Neural cell (in vitro differentiated cells): ENCODE measurements at regions not wholly inside any gene's neighbourhood (a gene's known extent, or its start where the extent isn't known, plus 50 kb on each side); places are given as distances from the start of the nearest gene placed in this dataset.

Experiments used
- H2AFZ ChIP-seq: fragments of 200-600, 300-800 bp; sonication (generic), shearing (Covaris generic); 2 replicates; pipeline ENCODE4 v1.6.0; 2014; ENCODE audit warnings: low read depth, mild to moderate bottlenecking, antibody characterized with exemption, low read length, moderate library complexity
- H3F3A ChIP-seq: fragments of 200-600 bp; shearing (Covaris generic); 2 replicates; pipeline ENCODE4 v1.6.1; 2016; ENCODE audit warnings: mild to moderate bottlenecking, moderate library complexity, mixed read lengths, antibody characterized with exemption, low read length; ENCODE audit not compliant: insufficient read depth, poor library complexity, severe bottlenecking
- H3K27ac ChIP-seq: fragments of 200-600, 300-800 bp; sonication (generic), shearing (Covaris generic); 2 replicates; pipeline ENCODE4 v1.5.1; 2014; ENCODE audit warnings: mild to moderate bottlenecking, low read length, moderate library complexity
- H3K27me3 ChIP-seq: fragments of 300-800, 200-600 bp; sonication (generic), shearing (Covaris generic); 2 replicates; pipeline ENCODE4 v1.6.0; 2014; ENCODE audit warnings: mild to moderate bottlenecking, low read depth, low read length, moderate library complexity; ENCODE audit not compliant: insufficient read depth
- H3K36me3 ChIP-seq: fragments of 300-800, 200-600 bp; sonication (generic), shearing (Covaris generic); 2 replicates; pipeline ENCODE4 v1.5.1; 2014; ENCODE audit warnings: mild to moderate bottlenecking, antibody characterized with exemption, low read length, moderate library complexity; ENCODE audit not compliant: insufficient read depth
- H3K4me2 ChIP-seq: fragments of 300-800, 200-600 bp; sonication (generic), shearing (Covaris generic); 2 replicates; pipeline ENCODE4 v1.6.0; 2014; ENCODE audit warnings: mild to moderate bottlenecking, low read length
- H3K4me3 ChIP-seq: fragments of 300-800, 200-600 bp; sonication (generic), shearing (Covaris generic); 2 replicates; pipeline ENCODE4 v1.5.1; 2014; ENCODE audit warnings: mild to moderate bottlenecking, low read length, moderate library complexity
- H3K79me2 ChIP-seq: fragments of 200-600 bp; shearing (Covaris generic); replicated peaks from 2 replicates; pipeline ENCODE4 v1.6.0; 2014; ENCODE audit warnings: mild to moderate bottlenecking, low read length, moderate library complexity; ENCODE audit not compliant: insufficient read depth
- H3K9ac ChIP-seq: fragments of 300-800, 200-600 bp; sonication (generic), shearing (Covaris generic); 2 replicates; pipeline ENCODE4 v1.6.1; 2016; ENCODE audit warnings: mild to moderate bottlenecking, low read length, mixed read lengths
- H3K9me2 ChIP-seq: fragments of 200-600 bp; shearing (Covaris generic); 2 replicates; pipeline ENCODE4 v1.6.1; 2016; ENCODE audit warnings: mild to moderate bottlenecking, low read length, mixed read lengths; ENCODE audit not compliant: insufficient read depth
- H3K9me3 ChIP-seq: fragments of 200-600, 300-800 bp; sonication (generic), shearing (Covaris generic); 2 replicates; pipeline ENCODE4 v1.6.1; 2016; ENCODE audit warnings: mild to moderate bottlenecking, mixed run types, low read length, moderate library complexity, mixed read lengths
- H4K20me1 ChIP-seq: fragments of 200-600 bp; shearing (Covaris generic); 2 replicates; pipeline ENCODE4 v1.6.1; 2016; ENCODE audit warnings: mild to moderate bottlenecking, mixed run types; ENCODE audit not compliant: insufficient read depth
- CTCF ChIP-seq: fragments of 450-650 bp; IDR thresholded peaks from 2 replicates; pipeline ENCODE4 v1.5.1; 2014; ENCODE audit warnings: antibody characterized with exemption, mild to moderate bottlenecking, moderate library complexity; ENCODE audit not compliant: poor library complexity, severe bottlenecking
- EP300 ChIP-seq: fragments of 450-650 bp; conservative IDR thresholded peaks from 2 replicates; pipeline ENCODE4 v1.6.1; 2014; ENCODE audit warnings: antibody characterized with exemption, mild to moderate bottlenecking, moderate library complexity; ENCODE audit not compliant: poor library complexity, severe bottlenecking
- EZH2 ChIP-seq: fragments of 200-600, 300-800 bp; shearing (Covaris generic), sonication (generic); IDR thresholded peaks from 2 replicates; pipeline ENCODE4 v1.6.1; 2014; ENCODE audit warnings: antibody characterized with exemption, low read length, borderline replicate concordance, mild to moderate bottlenecking; ENCODE audit not compliant: insufficient read depth, poor library complexity, severe bottlenecking
- MXI1 ChIP-seq: fragments of 450-650 bp; conservative IDR thresholded peaks from 2 replicates; pipeline ENCODE4 v1.6.1; 2014; ENCODE audit warnings: antibody characterized with exemption, mild to moderate bottlenecking; ENCODE audit not compliant: poor library complexity, severe bottlenecking
- POLR2AphosphoS5 ChIP-seq: IDR thresholded peaks from 2 replicates; pipeline ENCODE4 v1.6.1; 2012
- RAD21 ChIP-seq: fragments of 450-650 bp; conservative IDR thresholded peaks from 2 replicates; pipeline ENCODE4 v1.6.1; 2014; ENCODE audit warnings: antibody characterized with exemption, mild to moderate bottlenecking, moderate library complexity
- REST ChIP-seq: IDR thresholded peaks from 2 replicates; pipeline ENCODE4 v1.6.1; 2012; ENCODE audit warnings: borderline replicate concordance
- SMC3 ChIP-seq: fragments of 450-650 bp; conservative IDR thresholded peaks from 2 replicates; pipeline ENCODE4 v1.6.1; 2014; ENCODE audit warnings: antibody characterized with exemption, mild to moderate bottlenecking, moderate library complexity; ENCODE audit not compliant: poor library complexity
- TAF1 ChIP-seq: IDR thresholded peaks from 2 replicates; pipeline ENCODE4 v1.6.1; 2012; ENCODE audit warnings: low read depth

GRCh38 chr16:65339062-65339461 is 217.2 kb upstream of the CDH11 start:
- no peak overlapping the region for H3K4me2 ChIP-seq
- H2AFZ ChIP-seq, result no peak overlapping the region
- H3K9me2 ChIP-seq, result no peaks in the 10 kb centered on the region
- no peak for TF ChIP-seq RAD21
- no peak for TF ChIP-seq EP300
- no peak for TF ChIP-seq EZH2
- no peak for TF ChIP-seq REST
- TF ChIP-seq CTCF, result no peak
- TF ChIP-seq TAF1, result no peak
- TF ChIP-seq SMC3, result no peak
- TF ChIP-seq POLR2AphosphoS5, result no peak
- no peak for TF ChIP-seq MXI1
- H3K79me2 ChIP-seq, result no peaks in the 10 kb centered on the region
- no peaks in the 10 kb centered on the region for H3K27me3 ChIP-seq
- H3K27ac ChIP-seq, result no peak overlapping the region
- no peak overlapping the region for H3K4me3 ChIP-seq
- H4K20me1 ChIP-seq, result no peaks in the 10 kb centered on the region
- H3K9me3 ChIP-seq, result no peaks in the 10 kb centered on the region
- no peak overlapping the region for H3K9ac ChIP-seq
- no peaks in the 10 kb centered on the region for H3K36me3 ChIP-seq
- no peaks in the 10 kb centered on the region for H3F3A ChIP-seq

GRCh38 chr16:65336160-65336559 is 214.3 kb upstream of the CDH11 start:
- Histone ChIP-seq H3K36me3 (no peaks in the 10 kb centered on the region), H3K27me3 (no peaks in the 10 kb centered on the region), H3K9ac (no peak overlapping the region), H2AFZ (no peak overlapping the region), H3K4me2 (no peak overlapping the region), H3K4me3 (no peak overlapping the region), H3K9me2 (no peaks in the 10 kb centered on the region), H3F3A (no peaks in the 10 kb centered on the region), H3K9me3 (no peaks in the 10 kb centered on the region), H4K20me1 (no peaks in the 10 kb centered on the region), H3K27ac (no peak overlapping the region), H3K79me2 (no peaks in the 10 kb centered on the region)
- TF ChIP-seq REST (no peak), POLR2AphosphoS5 (no peak), RAD21 (no peak), EP300 (no peak), MXI1 (no peak), EZH2 (no peak), TAF1 (no peak), CTCF (no peak), SMC3 (no peak)
